ENCODE measurements at regions not wholly inside any gene's neighbourhood (a gene's known extent, or its start where the extent isn't known, plus 50 kb on each side); places are given as distances from the start of the nearest gene placed in this dataset.

GRCh38 chr12:16454481-16454880 lies 107.0 kb downstream of the MGST1 start:
- no peak overlapping the region for H2AFZ ChIP-seq
- H3K4me3 Mint-ChIP-seq, result no peak overlapping the region
- no peaks in the 10 kb centered on the region for H4K20me1 ChIP-seq (replicated peaks; ENCODE audit: insufficient read depth)
- H3K36me3 Mint-ChIP-seq (ENCODE audit: low read depth), result no peaks in the 10 kb centered on the region
- no peak overlapping the region for H3K4me3 ChIP-seq
- no peaks in the 10 kb centered on the region for H3K9me3 Mint-ChIP-seq
- no peaks in the 10 kb centered on the region for H3K9me2 ChIP-seq (ENCODE audit: insufficient read depth)
- H3K27ac ChIP-seq (ENCODE audit: low read depth), result no peak overlapping the region
- H3K4me1 Mint-ChIP-seq, result peaks cover 29% of the 10 kb centered on the region
- no peak overlapping the region for H3K4me2 ChIP-seq
- H3K36me3 ChIP-seq (ENCODE audit: insufficient read depth), result no peaks in the 10 kb centered on the region
- ATAC-seq, result no peak
- no peaks in the 10 kb centered on the region for H3K79me2 ChIP-seq (replicated peaks; ENCODE audit: insufficient read depth)
- TF ChIP-seq REST (IDR thresholded peaks at IDR 0.05; ENCODE audit: unreplicated experiment) (no peak), STAT1 (IDR thresholded peaks at IDR 0.05; ENCODE audit: unreplicated experiment) (no peak), ZNF331 (CRISPR knock-in tag; IDR thresholded peaks at IDR 0.05; ENCODE audit: low read depth) (no peak), CTCF (conservative IDR thresholded peaks at IDR 0.05; ENCODE audit: low read depth in 2 of 2) (no peak), NANOG (IDR thresholded peaks at IDR 0.05; ENCODE audit: borderline replicate concordance) (no peak), JUNB (IDR thresholded peaks at IDR 0.05; ENCODE audit: unreplicated experiment) (no peak), POLR2AphosphoS5 (IDR thresholded peaks at IDR 0.05; ENCODE audit: low read depth) (no peak), ZNF114 (CRISPR knock-in tag; IDR thresholded peaks at IDR 0.05) (no peak), ETS1 (IDR thresholded peaks at IDR 0.05) (no peak), EZH2phosphoT487 (IDR thresholded peaks at IDR 0.05; ENCODE audit: unreplicated experiment) (no peak), CREB1 (CRISPR knock-in tag; IDR thresholded peaks at IDR 0.05; ENCODE audit: low read depth) (no peak), EZH2 (IDR thresholded peaks at IDR 0.05; ENCODE audit: low read depth, unreplicated experiment) (no peak), ZNF462 (CRISPR knock-in tag; IDR thresholded peaks at IDR 0.05) (no peak)
- H3F3A ChIP-seq (replicated peaks; ENCODE audit: low read depth), result no peaks in the 10 kb centered on the region
- H3K27me3 ChIP-seq (ENCODE audit: insufficient read depth), result peaks cover 5% of the 10 kb centered on the region
- peaks cover 41% of the 10 kb centered on the region for H3K4me1 ChIP-seq (ENCODE audit: insufficient read depth)
- DNase-seq (ENCODE audit: low spot score), result no peak
- no peak overlapping the region for H3K27ac Mint-ChIP-seq
- H3K27me3 Mint-ChIP-seq (ENCODE audit: insufficient read depth, low read depth, poor library complexity), result peaks cover 2% of the 10 kb centered on the region
